IMR-90 (cell line): ENCODE measurements at regions not wholly inside any gene's neighbourhood (a gene's known extent, or its start where the extent isn't known, plus 50 kb on each side); places are given as distances from the start of the nearest gene placed in this dataset.

ENCODE experiments used
- ATAC-seq: fragments of 200-7000 bp; cut with Tn5 transposase; 2 replicates; pipeline ENCODE4 v1.9.1; 2020; ENCODE audit warnings: low read depth, mild to moderate bottlenecking, moderate library complexity
- BruUV-seq: library from RNA; stranded (reverse); fragments of 400-500 nt; replicated peaks from 2 replicates; lab custom pipeline; 2021; lab: Mats Ljungman, UMichigan
- CTCF ChIA-PET: fragments of 300-600 bp; formaldehyde crosslinking; extraction: SDS; loops from one replicate; lab custom pipeline; 2021; ENCODE audit warnings: antibody characterized with exemption; lab: Yijun Ruan, JAX
- POLR2A ChIA-PET: fragments of 300-600 bp; sonication (Branson Sonifier 250); formaldehyde crosslinking; loops from one replicate; lab custom pipeline; 2022; ENCODE audit warnings: antibody characterized with exemption; ENCODE audit not compliant: unreplicated experiment; lab: Charles Lee
- DNase-seq: peaks from one replicate; pipeline ENCODE4 v3.0.0; 2013
- H2AFZ ChIP-seq: replicated peaks from 2 replicates; pipeline ENCODE3; 2013; ENCODE audit warnings: low read length, mild to moderate bottlenecking; ENCODE audit not compliant: poor library complexity
- H2AK5ac ChIP-seq: 2 replicates; pipeline ENCODE4 v1.6.1; 2013; ENCODE audit warnings: low read depth, low read length, inconsistent platforms
- H2AK9ac ChIP-seq: replicated peaks from 2 replicates; pipeline ENCODE3; 2013; ENCODE audit warnings: mild to moderate bottlenecking, low read depth, low read length, moderate library complexity; ENCODE audit not compliant: poor library complexity
- H2BK120ac ChIP-seq: 2 replicates; pipeline ENCODE4 v1.6.1; 2013; ENCODE audit warnings: low read depth, low read length, inconsistent platforms
- H2BK15ac ChIP-seq: 3 replicates; pipeline ENCODE4 v1.6.1; 2013; ENCODE audit warnings: low read depth, low read length, inconsistent platforms
- H2BK20ac ChIP-seq: 2 replicates; pipeline ENCODE4 v1.6.1; 2013; ENCODE audit warnings: low read depth, mild to moderate bottlenecking, inconsistent platforms, low read length, moderate library complexity
- H2BK5ac ChIP-seq: 2 replicates; pipeline ENCODE4 v1.6.1; 2013; ENCODE audit warnings: mild to moderate bottlenecking, low read depth, low read length, inconsistent platforms; ENCODE audit not compliant: poor library complexity, severe bottlenecking
- H3K14ac ChIP-seq: replicated peaks from 2 replicates; pipeline ENCODE4 v1.6.1; 2013; ENCODE audit warnings: low read depth, low read length, inconsistent platforms
- H3K18ac ChIP-seq: 2 replicates; pipeline ENCODE4 v1.6.1; 2013; ENCODE audit warnings: low read depth, low read length, control low read depth
- H3K23ac ChIP-seq: 2 replicates; pipeline ENCODE4 v1.6.1; 2013; ENCODE audit warnings: low read depth, low read length, inconsistent platforms
- H3K27ac ChIP-seq: 2 replicates; pipeline ENCODE4 v1.5.1; 2013; ENCODE audit warnings: mild to moderate bottlenecking, control low read depth, low read length; ENCODE audit not compliant: insufficient read depth
- H3K27me3 ChIP-seq: 2 replicates; pipeline ENCODE4 v1.6.1; 2013; ENCODE audit warnings: low read length; ENCODE audit not compliant: control insufficient read depth, insufficient read depth
- H3K36me3 ChIP-seq: 2 replicates; pipeline ENCODE4 v1.6.1; 2013; ENCODE audit warnings: low read length, mixed read lengths; ENCODE audit not compliant: control insufficient read depth, insufficient read depth
- H3K4ac ChIP-seq: 2 replicates; pipeline ENCODE4 v1.6.1; 2013; ENCODE audit warnings: low read depth, low read length, inconsistent platforms
- H3K4me1 ChIP-seq: 2 replicates; pipeline ENCODE4 v1.6.1; 2013; ENCODE audit warnings: low read length, mixed read lengths; ENCODE audit not compliant: control insufficient read depth, insufficient read depth
- H3K4me2 ChIP-seq: 2 replicates; pipeline ENCODE4 v1.6.1; 2013; ENCODE audit warnings: low read depth, mild to moderate bottlenecking, control low read depth, low read length, moderate library complexity
- H3K4me3 ChIP-seq: 2 replicates; pipeline ENCODE4 v1.5.1; 2013; ENCODE audit warnings: low read depth, mild to moderate bottlenecking, control low read depth, low read length, moderate library complexity; ENCODE audit not compliant: insufficient read depth
- H3K56ac ChIP-seq: 2 replicates; pipeline ENCODE4 v1.6.1; 2013; ENCODE audit warnings: low read length, inconsistent platforms; ENCODE audit not compliant: insufficient read depth; ENCODE audit errors: extremely low read depth
- H3K79me1 ChIP-seq, 2 experiments: 2 replicates each; pipeline ENCODE4 v1.6.1; 2013; ENCODE audit warnings: low read length in 2 of 2, inconsistent platforms in 1 of 2, low read depth in 1 of 2
- H3K9ac ChIP-seq: 2 replicates; pipeline ENCODE4 v1.6.1; 2013; ENCODE audit warnings: low read depth, low read length, control low read depth
- H3K9me1 ChIP-seq: 2 replicates; pipeline ENCODE4 v1.6.1; 2013; ENCODE audit warnings: low read length, inconsistent platforms; ENCODE audit not compliant: insufficient read depth
- H3K9me3 ChIP-seq: 2 replicates; pipeline ENCODE4 v1.6.1; 2013; ENCODE audit warnings: low read length; ENCODE audit not compliant: control insufficient read depth, insufficient read depth
- H4K20me1 ChIP-seq: 2 replicates; pipeline ENCODE4 v1.6.1; 2013; ENCODE audit warnings: low read length, inconsistent platforms; ENCODE audit not compliant: insufficient read depth
- H4K5ac ChIP-seq: 2 replicates; pipeline ENCODE4 v1.6.1; 2013; ENCODE audit warnings: mild to moderate bottlenecking, low read depth, low read length, control low read depth
- H4K8ac ChIP-seq, 2 experiments: 2 replicates each; pipeline ENCODE4 v1.6.1; 2013; ENCODE audit warnings: low read depth in 2 of 2, low read length in 2 of 2, control low read depth in 1 of 2, inconsistent platforms in 1 of 2
- H4K91ac ChIP-seq: 2 replicates; pipeline ENCODE4 v1.6.1; 2013; ENCODE audit warnings: low read depth, low read length, inconsistent platforms; ENCODE audit not compliant: insufficient read depth
- BHLHE40 ChIP-seq: fragments of 150-350 bp; IDR thresholded peaks from 2 replicates; pipeline ENCODE4 v1.6.1; 2016; ENCODE audit warnings: mild to moderate bottlenecking, low read depth, low read length
- CEBPB ChIP-seq: IDR thresholded peaks from 2 replicates; pipeline ENCODE4 v1.6.1; 2012; ENCODE audit warnings: low read depth, low read length, improper control_type of control experiment
- CTCF ChIP-seq: conservative IDR thresholded peaks from 2 replicates; pipeline ENCODE4 v1.5.1; 2012; ENCODE audit warnings: mild to moderate bottlenecking, low read depth, low read length, improper control_type of control experiment
- FOS ChIP-seq: fragments of 150-350 bp; IDR thresholded peaks from 2 replicates; pipeline ENCODE4 v1.6.1; 2016; ENCODE audit warnings: low read depth, low read length
- MAFK ChIP-seq: IDR thresholded peaks from 2 replicates; pipeline ENCODE4 v1.6.1; 2012; ENCODE audit warnings: low read depth, low read length, improper control_type of control experiment
- MAZ ChIP-seq: IDR thresholded peaks from 2 replicates; pipeline ENCODE4 v1.6.1; 2012; ENCODE audit warnings: low read depth, mild to moderate bottlenecking, low read length, improper control_type of control experiment, moderate library complexity, borderline replicate concordance
- RAD21 ChIP-seq: IDR thresholded peaks from 2 replicates; pipeline ENCODE4 v1.6.1; 2012; ENCODE audit warnings: low read length, improper control_type of control experiment
- RCOR1 ChIP-seq: IDR thresholded peaks from 2 replicates; pipeline ENCODE4 v1.6.1; 2012; ENCODE audit warnings: mild to moderate bottlenecking, low read length, improper control_type of control experiment; ENCODE audit not compliant: insufficient replicate concordance
- WGBS, 2 experiments: methylation state at CpG; one replicate each; pipeline versions ENCODE4 v1.1.5 to v1.1.7; 2013; ENCODE audit warnings: missing lambda C conversion rate in 2 of 2; ENCODE audit not compliant: insufficient read length in 1 of 2; ENCODE audit errors: extremely low coverage in 2 of 2; 5-methylcytosine and 5-hydroxymethylcytosine counted together
- dilution Hi-C: fragments of 300-500 bp; cut with HindIII; formaldehyde crosslinking; loops from one replicate; pipeline ENCODE4 v1.14.3; 2018; ENCODE audit warnings: low sequenced_read_pairs; ENCODE audit not compliant: unreplicated experiment
- in situ Hi-C: fragments of 300-500 bp; cut with MboI; formaldehyde crosslinking; loops from 3 replicates; pipeline ENCODE4 v1.14.3; 2019; ENCODE audit warnings: low sequenced_read_pairs, inconsistent platforms, mixed read lengths
- intact Hi-C: fragments of 100-400 bp; cut with micrococcal nuclease; formaldehyde crosslinking; loops from 2 replicates; pipeline ENCODE4 v1.10.0; 2022

- peaks cover 60% of the 10 kb centered on the region for H3K9me3 ChIP-seq
- H3K4me3 ChIP-seq: no peak overlapping the region
- no peaks in the 10 kb centered on the region for H3K79me1 ChIP-seq
- BruUV-seq: no TSS peak
- no peaks in the 10 kb centered on the region for H3K27me3 ChIP-seq
- H2BK20ac ChIP-seq: no peak overlapping the region
- H3K4me2 ChIP-seq: no peak overlapping the region
- no peak overlapping the region for H3K56ac ChIP-seq
- no peak overlapping the region for H3K14ac ChIP-seq
- no peak overlapping the region for H3K4ac ChIP-seq
- H2BK5ac ChIP-seq: no peak overlapping the region
- no peak overlapping the region for H4K8ac ChIP-seq
- ChIA-PET CTCF (no interaction called here), POLR2A (no interaction called here)
- no peak for ATAC-seq
- H3K4me1 ChIP-seq: no peaks in the 10 kb centered on the region
- H2BK15ac ChIP-seq: no peak overlapping the region
- H2AK5ac ChIP-seq: no peak overlapping the region
- H3K36me3 ChIP-seq: no peaks in the 10 kb centered on the region
- no peak overlapping the region for H3K18ac ChIP-seq
- H2BK120ac ChIP-seq: no peak overlapping the region
- H2AK9ac ChIP-seq: no peak overlapping the region
- 73% methylated on average over 3 of the region's 10 CpGs; no CpG with 5 or more reads in 1 of the 2 experiments for WGBS, 2 experiments
- in situ Hi-C loops: no loop called here
- TF ChIP-seq CTCF (no peak), RAD21 (no peak), BHLHE40 (no peak), MAFK (no peak), MAZ (no peak), FOS (no peak), CEBPB (no peak), RCOR1 (no peak)
- no peaks in the 10 kb centered on the region for H3K9me1 ChIP-seq
- intact Hi-C loops: no loop called here
- no peak overlapping the region for H4K91ac ChIP-seq
- H2AFZ ChIP-seq: no peak overlapping the region
- no peaks in the 10 kb centered on the region for H4K20me1 ChIP-seq
- DNase-seq: no peak
- H3K9ac ChIP-seq: no peak overlapping the region
- dilution Hi-C loops: no loop called here
- H3K27ac ChIP-seq: no peak overlapping the region
- H4K5ac ChIP-seq: no peak overlapping the region
- H3K23ac ChIP-seq: no peak overlapping the region
These were observed 156.5 kb upstream of the PPP2R2D start for GRCh38 chr10:131744346-131744745.
